Skeletal muscle tissue (tissue), 3 donors: ENCODE measurements at regions not wholly inside any gene's neighbourhood (a gene's known extent, or its start where the extent isn't known, plus 50 kb on each side); places are given as distances from the start of the nearest gene placed in this dataset.
"Not testable (repeated sequence)": the region's sequence is repeated elsewhere in the genome, so short reads cannot be mapped to it uniquely, and the experiment has no call there.

Experiments used
- H3K27ac ChIP-seq: one replicate; pipeline ENCODE4 v1.7.0; 2013; ENCODE audit warnings: mild to moderate bottlenecking, low read depth, low read length, inconsistent platforms
- H3K27me3 ChIP-seq, 3 donors: one replicate each; pipeline ENCODE4 v1.7.0; 2013; ENCODE audit warnings: low read length in 3 of 3; ENCODE audit not compliant: control insufficient read depth in 3 of 3, insufficient read depth in 3 of 3
- H3K36me3 ChIP-seq, 3 donors: one replicate each; pipeline ENCODE4 v1.7.0; 2013; ENCODE audit warnings: low read length in 3 of 3; ENCODE audit not compliant: control insufficient read depth in 3 of 3, insufficient read depth in 3 of 3
- H3K4me1 ChIP-seq, 3 donors: one replicate each; pipeline ENCODE4 v1.7.0; 2013; ENCODE audit warnings: low read length in 3 of 3, mild to moderate bottlenecking in 3 of 3; ENCODE audit not compliant: control insufficient read depth in 3 of 3, insufficient read depth in 3 of 3
- H3K4me3 ChIP-seq, 3 donors: one replicate each; pipeline ENCODE4 v1.7.0; 2013; ENCODE audit warnings: low read length in 3 of 3
- H3K9ac ChIP-seq, 3 donors: one replicate each; pipeline ENCODE4 v1.7.0; 2013; ENCODE audit warnings: low read length in 3 of 3, mild to moderate bottlenecking in 3 of 3, moderate library complexity in 2 of 3, low read depth in 1 of 3
- H3K9me3 ChIP-seq, 3 donors: one replicate each; pipeline ENCODE4 v1.7.0; 2013; ENCODE audit warnings: low read length in 3 of 3; ENCODE audit not compliant: control insufficient read depth in 3 of 3
- donor health status: Osteomylitis.

DNA sequence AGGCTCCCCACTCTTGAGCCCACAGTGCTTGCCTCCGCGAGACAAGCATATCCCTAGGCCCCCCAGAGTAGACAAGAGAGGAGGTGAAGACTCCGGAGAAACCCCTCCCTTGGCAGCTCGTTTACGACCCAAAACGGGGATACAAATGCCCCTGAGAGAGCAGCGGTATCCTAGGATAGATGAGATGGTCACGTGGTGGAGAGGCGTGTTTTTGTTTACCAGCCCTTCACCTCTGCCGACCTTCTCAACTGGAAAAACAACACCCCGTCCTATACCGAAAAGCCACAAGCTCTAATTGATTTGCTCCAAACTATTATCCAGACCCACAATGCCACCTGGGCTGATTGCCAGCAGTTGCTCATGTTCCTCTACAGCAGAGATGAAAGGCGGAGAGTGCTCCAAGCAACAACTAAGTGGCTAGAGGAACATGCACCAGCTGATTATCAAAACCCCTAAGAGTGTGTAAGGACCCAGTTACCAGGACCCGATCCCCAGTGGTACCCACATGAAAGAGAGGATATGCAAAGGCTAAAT lies 99.5 kb upstream of the OSBPL11 start:
- Histone ChIP-seq H3K27ac (no peak overlapping the region), H3K9ac (no peak overlapping the region), H3K9me3 (no peaks in the 10 kb centered on the region), H3K27me3 (no peaks in the 10 kb centered on the region), H3K4me3 (no peak overlapping the region), H3K36me3 (no peaks in the 10 kb centered on the region), H3K4me1 (no peaks in the 10 kb centered on the region)

DNA sequence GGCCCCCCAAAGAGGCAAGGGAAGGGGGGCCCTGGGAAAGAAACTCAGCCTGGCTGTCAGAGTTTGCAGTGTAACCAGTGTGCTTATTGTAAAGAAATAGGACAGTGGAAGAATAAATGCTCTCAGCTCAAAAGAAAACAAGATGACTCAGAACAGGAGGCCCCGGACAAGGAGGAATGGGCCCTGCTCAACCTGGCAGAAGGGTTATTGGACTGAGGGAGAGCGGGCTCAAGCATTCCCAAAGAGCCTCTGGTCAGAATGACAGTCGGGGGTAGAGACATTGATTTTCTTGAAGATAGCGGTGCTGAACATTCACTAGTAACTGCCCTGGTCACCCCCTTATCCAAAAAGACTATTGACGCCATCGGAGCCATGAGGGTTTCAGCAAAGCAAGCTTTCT lies 100.4 kb upstream of the OSBPL11 start:
- Histone ChIP-seq H3K27ac (no peak overlapping the region), H3K9ac (no peak overlapping the region), H3K27me3 (no peaks in the 10 kb centered on the region), H3K4me1 (no peaks in the 10 kb centered on the region), H3K36me3 (no peaks in the 10 kb centered on the region), H3K9me3 (no peaks in the 10 kb centered on the region), H3K4me3 (no peak overlapping the region)

DNA sequence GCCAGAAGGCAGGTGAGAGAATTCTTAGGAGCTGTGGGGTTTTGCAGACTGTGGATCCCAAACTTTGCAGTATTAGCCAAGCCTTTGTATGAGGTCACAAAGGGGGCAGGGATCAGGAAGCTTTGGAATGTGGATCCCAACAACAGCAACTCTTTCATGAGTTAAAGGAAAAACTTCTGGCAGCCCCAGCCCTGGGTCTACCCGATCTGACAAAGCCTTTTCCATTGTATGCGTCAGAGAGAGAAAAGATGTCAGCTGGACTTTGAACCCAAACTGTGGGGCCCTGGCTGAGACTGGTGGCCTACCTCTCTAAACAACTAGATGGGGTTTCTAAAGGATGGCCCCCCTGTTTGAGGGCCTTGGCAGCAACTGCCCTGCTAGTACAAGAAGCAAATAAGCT lies 101.8 kb upstream of the OSBPL11 start:
- H3K27ac ChIP-seq, H3K27me3 ChIP-seq, H3K36me3 ChIP-seq, H3K9ac ChIP-seq, H3K9me3 ChIP-seq, H3K4me3 ChIP-seq, H3K4me1 ChIP-seq: not testable (repeated sequence)

DNA sequence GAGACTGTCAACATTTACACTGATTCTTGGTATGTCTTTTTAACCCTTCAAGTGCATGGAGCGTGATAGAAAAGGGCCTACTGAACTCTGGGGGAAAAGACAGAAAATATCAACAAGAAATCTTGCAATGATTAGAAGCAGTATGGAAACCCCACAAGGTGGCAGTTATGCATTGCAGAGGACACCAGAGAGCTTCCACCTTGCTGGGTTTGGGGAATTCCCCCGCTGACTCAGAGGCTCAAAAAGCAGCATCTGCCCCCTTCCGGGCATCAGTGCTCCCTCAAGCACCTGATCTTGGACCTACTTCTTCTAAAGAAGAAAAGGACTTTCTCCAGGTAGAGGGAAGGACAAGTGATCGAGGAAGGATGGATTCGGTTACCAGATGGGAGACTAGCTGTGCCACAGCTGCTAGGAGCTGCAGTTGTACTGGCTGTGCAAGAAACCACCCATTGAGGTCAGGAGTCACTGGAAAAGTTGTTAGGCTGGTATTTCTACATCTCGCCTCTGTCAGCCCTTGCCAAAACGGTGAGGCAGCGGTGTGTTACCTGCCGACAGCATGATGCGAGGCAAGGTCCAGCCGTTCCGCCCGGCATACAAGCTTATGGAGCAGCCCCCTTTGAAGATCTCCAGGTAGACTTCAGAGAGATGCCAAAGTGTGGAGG lies 102.8 kb upstream of the OSBPL11 start:
- not testable (repeated sequence) for H3K9me3 ChIP-seq, H3K4me3 ChIP-seq, H3K27me3 ChIP-seq, H3K36me3 ChIP-seq, H3K27ac ChIP-seq, H3K9ac ChIP-seq, H3K4me1 ChIP-seq

DNA sequence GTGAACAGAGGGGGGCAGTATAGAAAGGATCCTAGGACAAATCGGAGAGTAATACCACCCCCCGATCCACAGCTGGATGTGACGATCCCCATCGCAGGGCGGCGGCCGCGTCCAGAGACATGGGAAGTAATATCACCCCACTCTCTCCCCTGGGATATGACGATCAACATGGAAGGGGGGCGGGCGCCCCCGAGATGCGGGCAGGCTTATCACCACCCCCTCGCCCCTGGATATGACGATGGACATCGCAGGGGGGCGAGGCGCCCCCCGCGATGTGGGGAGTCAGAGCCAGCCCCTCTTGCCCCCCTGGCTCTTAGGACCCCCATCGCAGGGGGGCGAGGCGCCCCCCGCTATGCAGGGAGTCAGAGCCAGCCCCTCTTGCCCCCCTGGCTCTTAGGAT lies 120.4 kb upstream of the OSBPL11 start:
- Histone ChIP-seq H3K4me3 (no peak overlapping the region), H3K9me3 (no peaks in the 10 kb centered on the region), H3K27me3 (no peaks in the 10 kb centered on the region), H3K27ac (no peak overlapping the region), H3K4me1 (no peaks in the 10 kb centered on the region), H3K36me3 (no peaks in the 10 kb centered on the region), H3K9ac (no peak overlapping the region)

DNA sequence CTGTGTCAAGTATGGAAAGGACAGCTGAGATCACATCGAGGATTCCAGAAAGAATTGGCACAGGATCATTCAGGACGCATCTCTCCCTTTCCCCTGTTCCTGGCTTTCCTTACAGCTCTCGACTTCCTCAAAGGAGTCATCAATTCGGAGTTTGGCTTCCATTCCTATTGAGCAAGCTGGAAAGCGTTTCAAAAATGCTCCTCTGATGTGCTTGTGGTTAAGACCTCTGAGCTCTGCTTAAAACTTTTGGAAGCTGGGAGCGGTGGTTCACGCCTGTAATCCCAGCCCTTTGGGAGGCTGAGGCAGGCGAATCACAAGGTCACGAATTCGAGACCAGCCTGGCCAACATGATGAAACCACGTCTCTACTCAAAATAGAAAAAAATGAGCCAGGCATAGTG lies 136.9 kb upstream of the OSBPL11 start:
- not testable (repeated sequence) for H3K27ac ChIP-seq, H3K27me3 ChIP-seq, H3K4me3 ChIP-seq, H3K9ac ChIP-seq, H3K4me1 ChIP-seq, H3K9me3 ChIP-seq, H3K36me3 ChIP-seq

DNA sequence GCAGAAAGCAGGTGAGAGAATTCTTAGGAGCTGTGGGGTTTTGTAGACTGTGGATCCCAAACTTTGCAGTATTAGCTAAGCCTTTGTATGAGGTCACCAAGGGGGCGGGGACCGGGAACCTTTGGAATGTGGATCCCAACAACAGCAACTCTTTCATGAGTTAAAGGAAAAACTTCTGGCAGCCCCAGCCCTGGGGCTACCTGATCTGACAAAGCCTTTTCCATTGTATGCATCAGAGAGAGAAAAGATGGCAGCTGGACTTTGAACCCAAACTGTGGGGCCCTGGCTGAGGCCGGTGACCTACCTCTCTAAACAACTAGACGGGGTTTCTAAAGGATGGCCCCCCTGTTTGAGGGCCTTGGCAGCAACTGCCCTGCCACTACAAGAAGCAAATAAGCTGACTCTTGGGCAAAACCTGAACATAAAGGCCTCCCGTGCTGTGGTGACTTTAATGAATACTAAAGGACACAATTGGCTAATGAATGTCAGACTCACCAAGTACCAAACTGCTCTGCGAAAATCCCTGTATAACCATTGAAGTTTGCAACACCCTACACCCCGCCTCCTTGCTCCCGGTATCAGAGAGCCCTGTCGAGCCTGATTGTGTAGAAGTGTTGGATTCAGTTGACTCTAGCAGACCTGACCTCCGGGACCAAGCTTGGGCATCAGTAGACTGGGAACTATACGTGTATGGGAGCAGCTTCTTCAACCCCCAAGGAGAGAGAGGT lies 146.9 kb upstream of the OSBPL11 start:
- H3K27me3 ChIP-seq, H3K36me3 ChIP-seq, H3K4me3 ChIP-seq, H3K4me1 ChIP-seq, H3K27ac ChIP-seq, H3K9me3 ChIP-seq, H3K9ac ChIP-seq: not testable (repeated sequence)

DNA sequence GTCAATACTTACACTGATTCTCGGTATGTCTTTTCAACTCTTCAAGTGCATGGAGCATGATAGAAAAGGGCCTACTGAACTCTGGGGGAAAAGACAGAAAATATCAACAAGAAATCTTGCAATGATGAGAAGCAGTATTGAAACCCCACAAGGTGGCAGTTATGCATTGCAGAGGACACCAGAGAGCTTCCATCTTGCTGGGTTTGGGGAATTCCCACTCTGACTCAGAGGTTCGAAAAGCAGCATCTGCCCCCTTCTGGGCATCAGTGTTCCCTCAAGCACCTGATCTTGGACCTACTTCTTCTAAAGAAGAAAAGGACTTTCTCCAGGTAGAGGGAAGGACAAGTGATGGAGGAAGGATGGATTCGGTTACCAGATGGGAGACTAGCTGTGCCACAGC lies 147.5 kb upstream of the OSBPL11 start:
- not testable (repeated sequence) for H3K9me3 ChIP-seq, H3K27me3 ChIP-seq, H3K4me3 ChIP-seq, H3K27ac ChIP-seq, H3K9ac ChIP-seq, H3K4me1 ChIP-seq, H3K36me3 ChIP-seq

DNA sequence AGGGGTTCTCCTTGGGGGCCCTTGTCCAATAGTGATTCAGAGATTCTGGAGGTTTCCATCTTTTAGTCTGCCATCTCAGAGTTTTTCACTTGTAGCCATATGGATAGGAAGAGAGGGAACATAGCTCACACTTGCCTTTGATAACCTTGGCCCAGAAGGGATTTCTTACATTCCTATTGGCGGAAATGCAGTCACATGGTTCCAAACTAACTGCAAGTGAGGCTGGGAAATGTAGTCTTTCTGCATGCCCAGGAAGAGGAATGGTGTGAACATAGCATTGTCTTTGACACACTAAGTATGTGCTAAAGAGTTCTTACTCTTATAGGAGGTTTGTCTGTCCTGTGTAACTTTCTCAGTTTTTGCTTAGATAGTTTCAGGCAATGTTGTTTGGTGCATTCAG lies 161.8 kb upstream of the OSBPL11 start:
- H3K27me3 ChIP-seq, H3K36me3 ChIP-seq, H3K27ac ChIP-seq, H3K4me1 ChIP-seq, H3K4me3 ChIP-seq, H3K9ac ChIP-seq, H3K9me3 ChIP-seq: not testable (repeated sequence)

DNA sequence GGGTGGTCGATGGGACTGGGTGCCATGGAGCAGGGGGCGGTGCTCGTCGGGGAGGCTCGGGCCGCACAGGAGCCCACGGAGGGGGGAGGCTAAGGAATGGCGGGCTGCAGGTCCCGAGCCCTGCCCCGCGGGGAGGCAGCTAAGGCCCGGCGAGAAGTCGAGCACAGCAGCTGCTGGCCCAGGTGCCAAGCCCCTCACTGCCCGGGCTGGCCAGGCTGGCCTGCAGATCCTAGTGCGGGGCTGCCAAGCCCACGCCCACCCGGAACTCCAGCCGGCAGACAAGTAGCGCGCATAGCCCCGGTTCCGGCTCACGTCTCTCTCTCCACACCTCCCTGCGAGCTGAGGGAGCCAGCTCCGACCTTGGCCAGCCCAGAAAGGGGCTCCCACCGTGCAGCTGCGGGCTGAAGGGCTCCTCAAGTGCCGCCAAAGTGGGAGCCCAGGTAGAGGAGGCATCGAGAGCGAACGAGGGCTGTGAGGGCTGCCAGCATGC lies 163.4 kb upstream of the OSBPL11 start:
- H3K9me3 ChIP-seq, H3K27me3 ChIP-seq, H3K27ac ChIP-seq, H3K9ac ChIP-seq, H3K36me3 ChIP-seq, H3K4me3 ChIP-seq, H3K4me1 ChIP-seq: not testable (repeated sequence)
